ENCODE measurements at regions not wholly inside any gene's neighbourhood (a gene's known extent, or its start where the extent isn't known, plus 50 kb on each side); places are given as distances from the start of the nearest gene placed in this dataset.
"Not testable (repeated sequence)": the region's sequence is repeated elsewhere in the genome, so short reads cannot be mapped to it uniquely, and the experiment has no call there.

- not testable (repeated sequence) for TF ChIP-seq YY1 (IDR thresholded peaks at IDR 0.05; ENCODE audit: insufficient read depth, insufficient read length); SUZ12 (IDR thresholded peaks at IDR 0.05; ENCODE audit: extremely low read depth, insufficient read depth, insufficient read length)
Measured at GRCh38 chr14:105720852-105721601, 194.6 kb downstream of the TMEM121 start.

Data from NT2/D1 (cell line).